SK-N-SH treated with all-trans-retinoic acid at 6 μM for 48 hours (cell line): ENCODE measurements at regions not wholly inside any gene's neighbourhood (a gene's known extent, or its start where the extent isn't known, plus 50 kb on each side); places are given as distances from the start of the nearest gene placed in this dataset.

Experiments used
- ATAC-seq: fragments of 200-7000 bp; cut with Tn5 transposase; 3 replicates; pipeline ENCODE4 v1.9.1; 2020; ENCODE audit warnings: mild to moderate bottlenecking, moderate library complexity
- ARNTL ChIP-seq: fragments of 450-650 bp; formaldehyde crosslinking; IDR thresholded peaks from 2 replicates; pipeline ENCODE4 v1.5.0; 2020; ENCODE audit warnings: low read depth, mild to moderate bottlenecking, moderate library complexity, borderline replicate concordance
- CSDC2 ChIP-seq: fragments of 250-450 bp; sonication (Bioruptor Pico); IDR thresholded peaks from 2 replicates; pipeline ENCODE4 v1.5.0; 2020; ENCODE audit warnings: mild to moderate bottlenecking, moderate library complexity
- ESRRG ChIP-seq: fragments of 250-450 bp; sonication (Bioruptor Pico); IDR thresholded peaks from 2 replicates; pipeline ENCODE4 v1.6.1; 2021; ENCODE audit warnings: mild to moderate bottlenecking
- GLIS3 ChIP-seq: fragments of 250-450 bp; sonication (Bioruptor Pico); IDR thresholded peaks from 2 replicates; pipeline ENCODE4 v1.5.0; 2020; ENCODE audit warnings: mild to moderate bottlenecking, moderate library complexity
- ISL1 ChIP-seq: fragments of 250-450 bp; sonication (Bioruptor Pico); IDR thresholded peaks from 2 replicates; pipeline ENCODE4 v2.1.2; 2022; ENCODE audit warnings: mild to moderate bottlenecking, moderate library complexity
- OSR1 ChIP-seq: fragments of 250-450 bp; sonication (Bioruptor Pico); IDR thresholded peaks from 2 replicates; pipeline ENCODE4 v1.8.0; 2022; ENCODE audit warnings: moderate library complexity, mild to moderate bottlenecking, inconsistent platforms
- PPARA ChIP-seq: fragments of 250-450 bp; sonication (Bioruptor Pico); IDR thresholded peaks from 2 replicates; pipeline ENCODE4 v1.5.0; 2020; ENCODE audit warnings: mild to moderate bottlenecking, borderline replicate concordance
- RARB ChIP-seq: fragments of 250-450 bp; sonication (Bioruptor Pico); IDR thresholded peaks from 2 replicates; pipeline ENCODE4 v1.8.0; 2021; ENCODE audit warnings: mild to moderate bottlenecking, moderate library complexity
- TCF4 ChIP-seq: fragments of 250-450 bp; sonication (Bioruptor Pico); IDR thresholded peaks from 2 replicates; pipeline ENCODE4 v1.8.0; 2021; ENCODE audit warnings: mild to moderate bottlenecking, moderate library complexity, borderline replicate concordance
- TOX ChIP-seq: fragments of 250-450 bp; sonication (Bioruptor Pico); IDR thresholded peaks from 2 replicates; pipeline ENCODE4 v1.8.0; 2021; ENCODE audit warnings: mild to moderate bottlenecking, moderate library complexity, borderline replicate concordance
- ZFP3 ChIP-seq: fragments of 250-450 bp; sonication (Bioruptor Pico); IDR thresholded peaks from 2 replicates; pipeline ENCODE4 v1.5.0; 2020; ENCODE audit warnings: mild to moderate bottlenecking, moderate library complexity
- ZNF70 ChIP-seq: fragments of 450-650 bp; formaldehyde crosslinking; IDR thresholded peaks from 2 replicates; pipeline ENCODE4 v1.5.0; 2020; ENCODE audit warnings: mild to moderate bottlenecking, moderate library complexity
- ZNF8 ChIP-seq: fragments of 450-650 bp; formaldehyde crosslinking; IDR thresholded peaks from 2 replicates; pipeline ENCODE4 v1.5.0; 2020; ENCODE audit warnings: mild to moderate bottlenecking, moderate library complexity
- TF ChIP-seq, protein P1 (sequence below): fragments of 250-450 bp; sonication (Bioruptor Pico); IDR thresholded peaks from 2 replicates; pipeline ENCODE4 v1.8.0; 2020; ENCODE audit warnings: mild to moderate bottlenecking, moderate library complexity, borderline replicate concordance
- TF ChIP-seq, protein P2 (sequence below): fragments of 250-450 bp; sonication (Bioruptor Pico); IDR thresholded peaks from 2 replicates; pipeline ENCODE4 v1.5.1; 2020; ENCODE audit warnings: low read depth, mild to moderate bottlenecking, moderate library complexity
- TF ChIP-seq, protein P3 (sequence below): fragments of 250-450 bp; sonication (Bioruptor Pico); IDR thresholded peaks from 2 replicates; pipeline ENCODE4 v1.8.0; 2021; ENCODE audit warnings: low read depth, mild to moderate bottlenecking, moderate library complexity, borderline replicate concordance
- TF ChIP-seq, protein P4 (sequence below): fragments of 250-450 bp; sonication (Bioruptor Pico); IDR thresholded peaks from 2 replicates; pipeline ENCODE4 v1.5.0; 2020; ENCODE audit warnings: mild to moderate bottlenecking, moderate library complexity

DNA sequence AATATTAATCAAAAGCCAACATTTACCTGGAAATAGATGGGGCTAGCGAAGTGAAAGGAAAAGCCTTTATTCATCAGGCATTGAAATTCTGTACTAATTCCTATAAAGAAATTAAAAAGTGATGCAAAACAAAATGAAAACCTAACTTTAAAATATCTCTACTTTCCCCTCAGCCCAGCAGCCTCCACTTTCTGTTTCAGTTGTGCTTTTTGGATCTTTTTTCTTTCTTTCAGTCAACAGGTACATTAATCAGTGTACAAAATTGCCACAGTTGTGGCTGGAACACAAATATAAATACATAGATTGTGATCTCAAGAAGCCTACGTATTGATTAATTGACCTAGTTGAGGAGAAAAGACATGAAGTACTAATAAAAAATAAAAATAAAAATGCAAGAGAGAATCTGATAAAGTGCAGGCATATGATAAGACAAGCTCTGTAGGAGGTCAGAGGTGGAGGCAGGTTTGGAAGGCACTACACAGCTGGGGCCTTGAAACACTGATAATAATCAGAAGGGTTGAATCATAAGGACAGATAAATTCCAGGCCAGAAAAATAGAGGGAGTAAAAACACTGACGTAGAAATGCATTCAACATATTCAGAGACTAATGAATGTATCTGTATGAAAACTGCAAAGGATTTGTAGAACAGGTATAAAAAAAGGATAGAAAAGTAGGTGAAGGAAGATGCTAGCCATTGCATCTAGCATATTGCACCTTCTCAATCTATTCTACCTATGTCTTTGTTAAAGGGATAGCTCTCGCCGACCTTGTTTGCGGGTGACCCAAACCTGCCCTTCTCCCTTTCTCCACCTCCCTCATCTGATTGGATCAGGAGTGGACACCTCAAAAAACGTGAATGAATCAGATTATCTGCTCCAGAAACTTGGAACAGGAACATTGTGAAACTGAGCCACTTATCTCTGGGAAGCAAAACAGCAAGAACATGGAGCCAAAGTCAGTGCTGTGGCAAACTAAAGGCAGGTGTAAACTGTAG lies 607.8 kb upstream of the ADGRL2 start (continued):
- TF ChIP-seq, protein P1, sequence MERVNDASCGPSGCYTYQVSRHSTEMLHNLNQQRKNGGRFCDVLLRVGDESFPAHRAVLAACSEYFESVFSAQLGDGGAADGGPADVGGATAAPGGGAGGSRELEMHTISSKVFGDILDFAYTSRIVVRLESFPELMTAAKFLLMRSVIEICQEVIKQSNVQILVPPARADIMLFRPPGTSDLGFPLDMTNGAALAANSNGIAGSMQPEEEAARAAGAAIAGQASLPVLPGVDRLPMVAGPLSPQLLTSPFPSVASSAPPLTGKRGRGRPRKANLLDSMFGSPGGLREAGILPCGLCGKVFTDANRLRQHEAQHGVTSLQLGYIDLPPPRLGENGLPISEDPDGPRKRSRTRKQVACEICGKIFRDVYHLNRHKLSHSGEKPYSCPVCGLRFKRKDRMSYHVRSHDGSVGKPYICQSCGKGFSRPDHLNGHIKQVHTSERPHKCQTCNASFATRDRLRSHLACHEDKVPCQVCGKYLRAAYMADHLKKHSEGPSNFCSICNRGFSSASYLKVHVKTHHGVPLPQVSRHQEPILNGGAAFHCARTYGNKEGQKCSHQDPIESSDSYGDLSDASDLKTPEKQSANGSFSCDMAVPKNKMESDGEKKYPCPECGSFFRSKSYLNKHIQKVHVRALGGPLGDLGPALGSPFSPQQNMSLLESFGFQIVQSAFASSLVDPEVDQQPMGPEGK = no peak
- TF ChIP-seq ZNF70 (CRISPR knock-in tag) (no peak), ZFP3 (CRISPR knock-in tag) (no peak), ZNF8 (CRISPR knock-in tag) (no peak), OSR1 (CRISPR knock-in tag) (no peak), PPARA (CRISPR knock-in tag) (no peak)

DNA sequence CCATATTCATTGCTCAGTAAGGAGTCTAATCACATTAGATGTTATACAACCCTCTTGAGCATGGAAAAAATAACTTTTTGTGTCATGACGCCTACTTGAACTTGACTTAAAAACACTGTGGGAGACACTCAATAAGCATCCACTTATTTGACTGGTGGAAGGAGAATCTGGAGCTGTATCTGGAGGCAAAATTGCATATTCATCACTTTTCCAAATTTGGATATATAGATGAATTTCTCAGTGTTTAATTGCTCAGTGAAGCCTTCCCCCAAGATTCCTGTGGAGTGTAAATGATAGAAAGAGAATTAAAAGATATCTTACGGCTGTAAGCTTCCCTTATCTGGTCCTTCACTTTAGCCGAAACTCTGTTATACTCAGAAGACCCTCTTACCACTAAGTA lies 610.7 kb upstream of the ADGRL2 start:
- no peak for ATAC-seq
- TF ChIP-seq, protein P1 = no peak
- no peak for TF ChIP-seq OSR1 (CRISPR knock-in tag)
- no peak for TF ChIP-seq CSDC2 (CRISPR knock-in tag)
- TF ChIP-seq ZFP3 (CRISPR knock-in tag) = no peak
- TF ChIP-seq TOX = no peak
- TF ChIP-seq RARB = no peak
- no peak for TF ChIP-seq TCF4

DNA sequence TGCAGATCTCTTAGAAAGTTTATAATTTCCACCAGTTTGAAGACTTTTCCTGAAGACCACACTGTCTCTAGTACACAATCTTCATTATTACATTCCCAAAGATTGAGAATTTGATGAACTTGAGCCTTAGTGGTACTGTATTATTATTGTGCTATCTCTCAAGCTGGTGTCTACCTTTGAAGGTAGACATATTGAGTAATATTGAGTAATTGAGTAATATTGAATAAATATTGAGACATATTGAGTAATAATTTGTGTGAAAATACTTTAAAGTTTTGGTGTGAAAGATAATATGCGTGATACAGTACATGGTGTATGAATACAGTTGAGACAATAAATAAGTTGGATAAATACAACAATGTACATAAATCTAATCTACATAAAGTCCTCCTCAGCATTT lies 613.1 kb upstream of the ADGRL2 start:
- ATAC-seq = no peak
- TF ChIP-seq, protein P2, sequence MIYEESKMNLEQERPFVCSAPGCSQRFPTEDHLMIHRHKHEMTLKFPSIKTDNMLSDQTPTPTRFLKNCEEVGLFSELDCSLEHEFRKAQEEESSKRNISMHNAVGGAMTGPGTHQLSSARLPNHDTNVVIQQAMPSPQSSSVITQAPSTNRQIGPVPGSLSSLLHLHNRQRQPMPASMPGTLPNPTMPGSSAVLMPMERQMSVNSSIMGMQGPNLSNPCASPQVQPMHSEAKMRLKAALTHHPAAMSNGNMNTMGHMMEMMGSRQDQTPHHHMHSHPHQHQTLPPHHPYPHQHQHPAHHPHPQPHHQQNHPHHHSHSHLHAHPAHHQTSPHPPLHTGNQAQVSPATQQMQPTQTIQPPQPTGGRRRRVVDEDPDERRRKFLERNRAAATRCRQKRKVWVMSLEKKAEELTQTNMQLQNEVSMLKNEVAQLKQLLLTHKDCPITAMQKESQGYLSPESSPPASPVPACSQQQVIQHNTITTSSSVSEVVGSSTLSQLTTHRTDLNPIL (CRISPR knock-in tag) = no peak
- TF ChIP-seq ZFP3 (CRISPR knock-in tag) = no peak
- TF ChIP-seq OSR1 (CRISPR knock-in tag) = no peak
- TF ChIP-seq ARNTL (CRISPR knock-in tag) = no peak
- TF ChIP-seq ESRRG (CRISPR knock-in tag) = no peak
- no peak for TF ChIP-seq GLIS3 (CRISPR knock-in tag)
- no peak for TF ChIP-seq PPARA (CRISPR knock-in tag)
- TF ChIP-seq ISL1 (CRISPR knock-in tag) = no peak
- TF ChIP-seq ZNF70 (CRISPR knock-in tag) = no peak
- no peak for TF ChIP-seq CSDC2 (CRISPR knock-in tag)
- TF ChIP-seq, protein P3, sequence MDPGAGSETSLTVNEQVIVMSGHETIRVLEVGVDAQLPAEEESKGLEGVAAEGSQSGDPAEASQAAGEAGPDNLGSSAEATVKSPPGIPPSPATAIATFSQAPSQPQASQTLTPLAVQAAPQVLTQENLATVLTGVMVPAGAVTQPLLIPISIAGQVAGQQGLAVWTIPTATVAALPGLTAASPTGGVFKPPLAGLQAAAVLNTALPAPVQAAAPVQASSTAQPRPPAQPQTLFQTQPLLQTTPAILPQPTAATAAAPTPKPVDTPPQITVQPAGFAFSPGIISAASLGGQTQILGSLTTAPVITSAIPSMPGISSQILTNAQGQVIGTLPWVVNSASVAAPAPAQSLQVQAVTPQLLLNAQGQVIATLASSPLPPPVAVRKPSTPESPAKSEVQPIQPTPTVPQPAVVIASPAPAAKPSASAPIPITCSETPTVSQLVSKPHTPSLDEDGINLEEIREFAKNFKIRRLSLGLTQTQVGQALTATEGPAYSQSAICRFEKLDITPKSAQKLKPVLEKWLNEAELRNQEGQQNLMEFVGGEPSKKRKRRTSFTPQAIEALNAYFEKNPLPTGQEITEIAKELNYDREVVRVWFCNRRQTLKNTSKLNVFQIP = no peak
- TF ChIP-seq ZNF8 (CRISPR knock-in tag) = no peak

DNA sequence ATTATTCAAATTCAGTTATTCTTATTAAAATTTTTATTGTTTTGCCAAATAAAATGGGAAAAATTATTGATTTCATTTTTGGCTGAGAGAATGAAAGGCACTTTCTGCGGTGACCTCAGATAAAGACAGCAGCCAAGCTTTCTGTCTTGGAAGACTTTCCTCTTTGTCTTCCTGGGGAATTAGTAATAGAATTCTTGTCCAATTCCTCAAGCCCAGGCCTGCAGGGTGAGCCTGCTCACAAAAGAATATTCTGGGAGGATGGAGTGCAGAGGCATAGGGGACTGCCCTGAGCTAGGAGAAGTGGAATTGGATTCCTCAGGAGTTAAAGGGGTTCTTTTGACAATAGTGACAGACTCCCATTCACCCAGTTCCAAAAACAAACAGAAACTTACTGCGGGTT lies 614.5 kb upstream of the ADGRL2 start:
- TF ChIP-seq GLIS3 (CRISPR knock-in tag) = no peak
- TF ChIP-seq, protein P2 (CRISPR knock-in tag) = no peak
- TF ChIP-seq, protein P4, sequence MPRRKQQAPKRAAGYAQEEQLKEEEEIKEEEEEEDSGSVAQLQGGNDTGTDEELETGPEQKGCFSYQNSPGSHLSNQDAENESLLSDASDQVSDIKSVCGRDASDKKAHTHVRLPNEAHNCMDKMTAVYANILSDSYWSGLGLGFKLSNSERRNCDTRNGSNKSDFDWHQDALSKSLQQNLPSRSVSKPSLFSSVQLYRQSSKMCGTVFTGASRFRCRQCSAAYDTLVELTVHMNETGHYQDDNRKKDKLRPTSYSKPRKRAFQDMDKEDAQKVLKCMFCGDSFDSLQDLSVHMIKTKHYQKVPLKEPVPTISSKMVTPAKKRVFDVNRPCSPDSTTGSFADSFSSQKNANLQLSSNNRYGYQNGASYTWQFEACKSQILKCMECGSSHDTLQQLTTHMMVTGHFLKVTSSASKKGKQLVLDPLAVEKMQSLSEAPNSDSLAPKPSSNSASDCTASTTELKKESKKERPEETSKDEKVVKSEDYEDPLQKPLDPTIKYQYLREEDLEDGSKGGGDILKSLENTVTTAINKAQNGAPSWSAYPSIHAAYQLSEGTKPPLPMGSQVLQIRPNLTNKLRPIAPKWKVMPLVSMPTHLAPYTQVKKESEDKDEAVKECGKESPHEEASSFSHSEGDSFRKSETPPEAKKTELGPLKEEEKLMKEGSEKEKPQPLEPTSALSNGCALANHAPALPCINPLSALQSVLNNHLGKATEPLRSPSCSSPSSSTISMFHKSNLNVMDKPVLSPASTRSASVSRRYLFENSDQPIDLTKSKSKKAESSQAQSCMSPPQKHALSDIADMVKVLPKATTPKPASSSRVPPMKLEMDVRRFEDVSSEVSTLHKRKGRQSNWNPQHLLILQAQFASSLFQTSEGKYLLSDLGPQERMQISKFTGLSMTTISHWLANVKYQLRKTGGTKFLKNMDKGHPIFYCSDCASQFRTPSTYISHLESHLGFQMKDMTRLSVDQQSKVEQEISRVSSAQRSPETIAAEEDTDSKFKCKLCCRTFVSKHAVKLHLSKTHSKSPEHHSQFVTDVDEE (CRISPR knock-in tag) = no peak
- TF ChIP-seq ESRRG (CRISPR knock-in tag) = no peak
- TF ChIP-seq, all 23 proteins: peak for 0
- ATAC-seq = no peak
